ENCODE measurements at regions not wholly inside any gene's neighbourhood (a gene's known extent, or its start where the extent isn't known, plus 50 kb on each side); places are given as distances from the start of the nearest gene placed in this dataset.

GRCh38 chr2:71893646-71894045, 254.0 kb downstream of the CYP26B1 start:
- no peak for DNase-seq

- no peak for DNase-seq
These were observed 254.8 kb downstream of the CYP26B1 start for GRCh38 chr2:71892896-71893295.

- DNase-seq, result no peak
These were observed 255.3 kb downstream of the CYP26B1 start for GRCh38 chr2:71892423-71892730.

- no peak for DNase-seq
These were observed 255.8 kb downstream of the CYP26B1 start for GRCh38 chr2:71891719-71892422.

GRCh38 chr2:71891155-71891554, 256.5 kb downstream of the CYP26B1 start:
- DNase-seq, result no peak

GRCh38 chr2:71889759-71890684, 257.6 kb downstream of the CYP26B1 start:
- no peak for DNase-seq

- no peak for DNase-seq
These were observed 258.8 kb downstream of the CYP26B1 start for GRCh38 chr2:71888751-71889445.

GRCh38 chr2:71887196-71887595, 260.5 kb downstream of the CYP26B1 start:
- DNase-seq, result no peak

- DNase-seq, result no peak
These were observed 261.4 kb downstream of the CYP26B1 start for GRCh38 chr2:71886241-71886640.

GRCh38 chr2:71884303-71885042, 263.2 kb downstream of the CYP26B1 start:
- no peak for DNase-seq

- peak in 48 of 58 donors; percentile 7 to 84 (median 48) for DNase-seq
These were observed 264.7 kb downstream of the CYP26B1 start for GRCh38 chr2:71882949-71883472.

GRCh38 chr2:71882236-71882946, 265.3 kb downstream of the CYP26B1 start:
- peak in 3 of 58 donors; percentile 40 to 51 (median 51) for DNase-seq

GRCh38 chr2:71880846-71881610, 266.6 kb downstream of the CYP26B1 start:
- no peak for DNase-seq

GRCh38 chr2:71880287-71880686, 267.4 kb downstream of the CYP26B1 start:
- DNase-seq, result no peak

GRCh38 chr2:71879509-71880184, 268.0 kb downstream of the CYP26B1 start:
- peak in 1 of 58 donors; percentile 27 for DNase-seq

- no peak for DNase-seq
These were observed 268.8 kb downstream of the CYP26B1 start for GRCh38 chr2:71878626-71879508.

GRCh38 chr2:71877636-71878035, 270.0 kb downstream of the CYP26B1 start:
- no peak for DNase-seq

All from anterior cingulate cortex (tissue), 58 donors.